ENCODE measurements at regions not wholly inside any gene's neighbourhood (a gene's known extent, or its start where the extent isn't known, plus 50 kb on each side); places are given as distances from the start of the nearest gene placed in this dataset.

- no peak for TF ChIP-seq SMC3 (IDR thresholded peaks at IDR 0.05; ENCODE audit: low read depth, low read length)
- TF ChIP-seq GATA2 (CRISPR knock-in tag; IDR thresholded peaks at IDR 0.05): no peak
- no peak for TF ChIP-seq GABPA (IDR thresholded peaks at IDR 0.05; ENCODE audit: low read depth)
- TF ChIP-seq NRF1 (IDR thresholded peaks at IDR 0.05; ENCODE audit: low read depth, low read length): no peak
These were observed 61.8 kb upstream of the BCHE start (continued) for GRCh38 chr3:165899066-165899465.

GRCh38 chr3:165897137-165897536 is 59.9 kb upstream of the BCHE start:
- DNase-seq: no peak
- no peak overlapping the region for H3K4me3 ChIP-seq (ENCODE audit: low read depth in 2 of 2, low read length in 1 of 2)
- H4K20me1 ChIP-seq (ENCODE audit: insufficient read depth): no peaks in the 10 kb centered on the region
- TF ChIP-seq FOXJ3 (CRISPR knock-in tag; IDR thresholded peaks at IDR 0.05) (no peak), MEF2A (IDR thresholded peaks at IDR 0.05; ENCODE audit: borderline replicate concordance, low read depth) (no peak), TAF1 (IDR thresholded peaks at IDR 0.05; ENCODE audit: borderline replicate concordance, low read depth, low read length) (no peak), REST (IDR thresholded peaks at IDR 0.05; ENCODE audit: low read depth, low read length) (no peak), EP300 (IDR thresholded peaks at IDR 0.05; ENCODE audit: borderline replicate concordance in 1 of 2, low read depth in 1 of 2, low read length in 1 of 2) (no peak), MAX (IDR thresholded peaks at IDR 0.05; ENCODE audit: low read depth) (no peak), TEAD4 (IDR thresholded peaks at IDR 0.05; ENCODE audit: borderline replicate concordance, insufficient read depth) (no peak), SMC3 (IDR thresholded peaks at IDR 0.05; ENCODE audit: low read depth, low read length) (no peak), PBX3 (IDR thresholded peaks at IDR 0.05) (no peak), FOXM1 (IDR thresholded peaks at IDR 0.05; ENCODE audit: low read depth) (no peak), FOSL2 (IDR thresholded peaks at IDR 0.05; ENCODE audit: borderline replicate concordance, low read depth) (no peak), RXRA (IDR thresholded peaks at IDR 0.05; ENCODE audit: borderline replicate concordance, low read depth) (no peak), RAD21 (IDR thresholded peaks at IDR 0.05; ENCODE audit: low read length) (no peak), SIN3A (IDR thresholded peaks at IDR 0.05; ENCODE audit: borderline replicate concordance, low read depth, low read length) (no peak), CHD2 (IDR thresholded peaks at IDR 0.05; ENCODE audit: low read length, partially characterized antibody) (no peak)
- 11% methylated on average over 7 of the region's 7 CpGs for WGBS (ENCODE audit: low lambda C conversion rate)
- ChIA-PET POLR2A (no interaction called here), CTCF (no interaction called here)
- H3K9me2 ChIP-seq: no peaks in the 10 kb centered on the region
- no peak overlapping the region for H2AFZ ChIP-seq (ENCODE audit: low read depth)
- no peak overlapping the region for H3K27ac ChIP-seq (ENCODE audit: low read depth in 2 of 2, low read length in 1 of 2)
- H3K79me2 ChIP-seq (ENCODE audit: insufficient read depth): no peaks in the 10 kb centered on the region
- H3K4me2 ChIP-seq: no peak overlapping the region
- H3K36me3 ChIP-seq (replicated peaks in 1 of 2; ENCODE audit: control insufficient read depth in 1 of 2, insufficient read depth in 2 of 2, low read length in 1 of 2): no peaks in the 10 kb centered on the region
- H3F3A ChIP-seq (replicated peaks; ENCODE audit: insufficient read depth): no peaks in the 10 kb centered on the region
- H3K9ac ChIP-seq: no peak overlapping the region
- H3K27me3 ChIP-seq (ENCODE audit: insufficient read depth): no peaks in the 10 kb centered on the region
- no peaks in the 10 kb centered on the region; a peak in 1 of 4 replicates for H3K4me1 ChIP-seq (ENCODE audit: control insufficient read depth in 1 of 2, insufficient read depth in 2 of 2, low read depth in 1 of 2, low read length in 1 of 2)
- H3K9me3 ChIP-seq: no peaks in the 10 kb centered on the region
